AG10803 (cell line): ENCODE measurements at regions not wholly inside any gene's neighbourhood (a gene's known extent, or its start where the extent isn't known, plus 50 kb on each side); places are given as distances from the start of the nearest gene placed in this dataset.

ENCODE experiments used
- DNase-seq: peaks from one replicate; pipeline ENCODE4 v3.0.0; 2010; ENCODE audit warnings: low read depth
- H3K4me3 ChIP-seq: 2 replicates; pipeline ENCODE4 v1.5.1; 2011; ENCODE audit warnings: mild to moderate bottlenecking, low read length, control low read depth
- TF ChIP-seq, protein P1 (sequence below): conservative IDR thresholded peaks from 2 replicates; pipeline ENCODE4 v1.5.1; 2011; ENCODE audit warnings: mild to moderate bottlenecking, low read length, control low read depth, inconsistent platforms

DNA sequence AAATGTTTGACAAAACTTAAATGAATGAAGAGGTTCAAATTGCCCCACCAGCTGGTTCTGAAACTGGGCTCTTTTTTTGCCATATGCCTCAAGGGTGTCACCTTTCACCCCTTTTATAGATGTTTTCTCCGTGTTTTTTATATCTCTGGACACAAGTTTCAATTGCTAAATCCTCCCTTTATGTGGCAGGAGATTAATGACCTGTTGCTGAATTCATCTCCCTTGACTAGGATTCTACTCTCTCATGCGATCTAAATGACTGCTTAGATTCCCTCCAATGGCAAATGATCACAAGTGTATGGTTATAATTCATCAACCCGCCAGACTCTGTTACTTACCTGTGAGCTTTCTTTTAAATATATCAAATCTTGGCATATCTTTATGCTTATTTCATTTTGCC is 677.0 kb upstream of the POT1 start:
- TF ChIP-seq, protein P1, sequence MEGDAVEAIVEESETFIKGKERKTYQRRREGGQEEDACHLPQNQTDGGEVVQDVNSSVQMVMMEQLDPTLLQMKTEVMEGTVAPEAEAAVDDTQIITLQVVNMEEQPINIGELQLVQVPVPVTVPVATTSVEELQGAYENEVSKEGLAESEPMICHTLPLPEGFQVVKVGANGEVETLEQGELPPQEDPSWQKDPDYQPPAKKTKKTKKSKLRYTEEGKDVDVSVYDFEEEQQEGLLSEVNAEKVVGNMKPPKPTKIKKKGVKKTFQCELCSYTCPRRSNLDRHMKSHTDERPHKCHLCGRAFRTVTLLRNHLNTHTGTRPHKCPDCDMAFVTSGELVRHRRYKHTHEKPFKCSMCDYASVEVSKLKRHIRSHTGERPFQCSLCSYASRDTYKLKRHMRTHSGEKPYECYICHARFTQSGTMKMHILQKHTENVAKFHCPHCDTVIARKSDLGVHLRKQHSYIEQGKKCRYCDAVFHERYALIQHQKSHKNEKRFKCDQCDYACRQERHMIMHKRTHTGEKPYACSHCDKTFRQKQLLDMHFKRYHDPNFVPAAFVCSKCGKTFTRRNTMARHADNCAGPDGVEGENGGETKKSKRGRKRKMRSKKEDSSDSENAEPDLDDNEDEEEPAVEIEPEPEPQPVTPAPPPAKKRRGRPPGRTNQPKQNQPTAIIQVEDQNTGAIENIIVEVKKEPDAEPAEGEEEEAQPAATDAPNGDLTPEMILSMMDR: no peak
- no peak overlapping the region for H3K4me3 ChIP-seq
- no peak for DNase-seq

- DNase-seq: no peak
- no peak overlapping the region for H3K4me3 ChIP-seq
- TF ChIP-seq, protein P1: no peak
Measured at GRCh38 chr7:125605241-125605640, 675.6 kb upstream of the POT1 start.

- TF ChIP-seq, protein P1: no peak
- H3K4me3 ChIP-seq: no peak overlapping the region
- DNase-seq: no peak
Measured at GRCh38 chr7:125602441-125602840, 672.8 kb upstream of the POT1 start.

DNA sequence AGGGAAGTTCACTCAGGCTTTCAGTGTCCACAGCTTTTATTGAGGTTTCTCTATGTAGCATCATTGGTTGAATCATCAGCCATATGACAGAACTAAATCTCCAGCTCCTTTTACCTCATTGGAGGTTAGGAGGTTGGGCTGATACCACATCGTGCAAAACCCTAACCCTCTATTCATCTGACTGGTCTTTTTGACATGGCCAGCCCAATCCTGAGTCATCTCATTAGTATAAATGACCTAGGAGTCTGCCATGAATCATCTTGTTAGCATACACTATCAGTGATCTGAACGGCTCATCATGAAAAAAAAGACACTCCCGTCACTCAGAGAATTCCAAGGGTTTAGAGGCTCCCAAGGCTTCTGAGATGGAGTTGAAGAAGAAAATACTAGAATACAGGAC is 669.8 kb upstream of the POT1 start:
- H3K4me3 ChIP-seq: no peak overlapping the region
- TF ChIP-seq, protein P1: no peak
- no peak for DNase-seq

DNA sequence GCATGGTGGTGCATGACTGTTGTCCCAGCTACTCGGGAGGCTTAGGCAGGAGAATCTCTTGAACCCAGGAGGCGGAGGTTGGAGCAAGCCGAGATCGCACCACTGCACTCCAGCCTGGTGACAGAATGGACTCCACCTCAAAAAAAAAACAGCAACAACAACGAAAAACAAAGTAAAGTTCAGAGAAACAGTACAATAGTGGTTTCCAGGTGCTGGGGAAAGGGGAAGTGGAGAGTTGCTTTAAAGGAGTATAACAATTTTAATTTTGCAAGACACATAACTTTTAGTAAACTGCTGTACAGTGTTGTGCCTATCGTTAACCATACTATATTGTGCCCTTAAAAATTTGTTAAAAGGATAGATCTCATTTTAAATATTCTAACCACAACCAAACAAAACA is 662.7 kb upstream of the POT1 start:
- no peak overlapping the region for H3K4me3 ChIP-seq
- TF ChIP-seq, protein P1: no peak
- no peak for DNase-seq

GRCh38 chr7:125573126-125573525 is 643.5 kb upstream of the POT1 start:
- TF ChIP-seq, protein P1: no peak
- H3K4me3 ChIP-seq: no peak overlapping the region
- DNase-seq: no peak

DNA sequence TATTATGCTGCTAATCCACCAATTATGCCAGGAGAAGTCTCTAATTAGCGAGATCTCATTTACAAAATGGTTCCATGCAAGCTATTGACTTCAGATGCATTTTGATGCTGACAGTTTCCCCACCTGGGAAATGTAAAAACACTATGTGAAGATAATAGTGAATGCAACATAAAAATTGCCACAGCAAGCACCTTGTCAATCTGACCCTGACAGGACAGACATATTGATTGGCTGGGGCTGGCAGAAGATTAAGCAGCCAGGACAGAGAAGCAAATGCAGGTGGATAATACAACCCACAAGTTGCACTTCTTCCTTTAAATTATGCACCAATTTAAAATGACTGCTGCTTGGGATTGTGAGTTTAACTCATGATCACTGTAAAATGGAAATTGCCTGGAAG is 642.8 kb upstream of the POT1 start:
- no peak overlapping the region for H3K4me3 ChIP-seq
- TF ChIP-seq, protein P1: no peak
- DNase-seq: no peak
